ENCODE measurements at regions not wholly inside any gene's neighbourhood (a gene's known extent, or its start where the extent isn't known, plus 50 kb on each side); places are given as distances from the start of the nearest gene placed in this dataset.

GRCh38 chr11:28956446-28956845, 848.3 kb downstream of the METTL15 start:
- TF ChIP-seq, protein P1, sequence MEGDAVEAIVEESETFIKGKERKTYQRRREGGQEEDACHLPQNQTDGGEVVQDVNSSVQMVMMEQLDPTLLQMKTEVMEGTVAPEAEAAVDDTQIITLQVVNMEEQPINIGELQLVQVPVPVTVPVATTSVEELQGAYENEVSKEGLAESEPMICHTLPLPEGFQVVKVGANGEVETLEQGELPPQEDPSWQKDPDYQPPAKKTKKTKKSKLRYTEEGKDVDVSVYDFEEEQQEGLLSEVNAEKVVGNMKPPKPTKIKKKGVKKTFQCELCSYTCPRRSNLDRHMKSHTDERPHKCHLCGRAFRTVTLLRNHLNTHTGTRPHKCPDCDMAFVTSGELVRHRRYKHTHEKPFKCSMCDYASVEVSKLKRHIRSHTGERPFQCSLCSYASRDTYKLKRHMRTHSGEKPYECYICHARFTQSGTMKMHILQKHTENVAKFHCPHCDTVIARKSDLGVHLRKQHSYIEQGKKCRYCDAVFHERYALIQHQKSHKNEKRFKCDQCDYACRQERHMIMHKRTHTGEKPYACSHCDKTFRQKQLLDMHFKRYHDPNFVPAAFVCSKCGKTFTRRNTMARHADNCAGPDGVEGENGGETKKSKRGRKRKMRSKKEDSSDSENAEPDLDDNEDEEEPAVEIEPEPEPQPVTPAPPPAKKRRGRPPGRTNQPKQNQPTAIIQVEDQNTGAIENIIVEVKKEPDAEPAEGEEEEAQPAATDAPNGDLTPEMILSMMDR (IDR thresholded peaks at IDR 0.05; ENCODE audit: unreplicated experiment) = no peak
- peaks cover 9% of the 10 kb centered on the region for H3K4me1 Mint-ChIP-seq (ENCODE audit: low read depth, unreplicated experiment)
- no peaks in the 10 kb centered on the region for H3K9me3 Mint-ChIP-seq (ENCODE audit: low read depth, unreplicated experiment)
- intact Hi-C loops (cut with micrococcal nuclease; ENCODE audit: unreplicated experiment) = no loop called here
- H3K4me3 Mint-ChIP-seq (ENCODE audit: low read depth, unreplicated experiment) = no peak overlapping the region
- DNase-seq = no peak
- no peaks in the 10 kb centered on the region for H3K27me3 Mint-ChIP-seq (ENCODE audit: unreplicated experiment)
- no peaks in the 10 kb centered on the region for H3K36me3 Mint-ChIP-seq (ENCODE audit: insufficient read depth, unreplicated experiment)
- BruUV-seq (replicated peaks) = no TSS peak
- CTCF ChIA-PET = no interaction called here
- H3K27ac Mint-ChIP-seq (ENCODE audit: unreplicated experiment) = no peak overlapping the region

- intact Hi-C loops (cut with micrococcal nuclease; ENCODE audit: unreplicated experiment) = no loop called here
- no peak overlapping the region for H3K4me3 Mint-ChIP-seq (ENCODE audit: low read depth, unreplicated experiment)
- TF ChIP-seq, protein P1 (IDR thresholded peaks at IDR 0.05; ENCODE audit: unreplicated experiment) = no peak
- CTCF ChIA-PET = no interaction called here
- DNase-seq = no peak
- no TSS peak for BruUV-seq (replicated peaks)
- H3K27ac Mint-ChIP-seq (ENCODE audit: unreplicated experiment) = no peak overlapping the region
- H3K36me3 Mint-ChIP-seq (ENCODE audit: insufficient read depth, unreplicated experiment) = no peaks in the 10 kb centered on the region
- no peaks in the 10 kb centered on the region for H3K9me3 Mint-ChIP-seq (ENCODE audit: low read depth, unreplicated experiment)
- no peaks in the 10 kb centered on the region for H3K4me1 Mint-ChIP-seq (ENCODE audit: low read depth, unreplicated experiment)
- H3K27me3 Mint-ChIP-seq (ENCODE audit: unreplicated experiment) = no peaks in the 10 kb centered on the region
These were observed 843.0 kb downstream of the METTL15 start for GRCh38 chr11:28951191-28951590.

DNA sequence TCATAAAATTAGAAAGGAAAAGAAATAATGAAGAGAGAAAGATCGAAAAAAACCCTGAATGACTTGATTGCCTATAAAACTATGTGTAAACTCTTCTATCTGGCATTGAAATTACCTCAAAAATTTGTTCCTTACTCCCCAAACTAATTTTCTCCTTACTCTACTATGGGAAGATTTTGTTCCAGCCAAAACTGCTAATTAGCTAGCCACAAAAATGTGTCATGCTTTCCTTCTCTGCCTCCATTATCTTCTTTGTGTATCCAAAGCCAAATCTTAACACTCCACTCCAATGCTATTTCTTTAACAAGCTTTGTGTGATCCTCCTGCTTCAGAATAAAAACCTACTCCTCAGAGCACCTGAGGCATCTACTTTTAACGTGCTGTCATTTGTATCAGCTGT, 831.2 kb downstream of the METTL15 start:
- intact Hi-C loops (cut with micrococcal nuclease; ENCODE audit: unreplicated experiment) = no loop called here
- no TSS peak for BruUV-seq (replicated peaks)
- Mint-ChIP-seq H3K27ac (ENCODE audit: unreplicated experiment) (no peak overlapping the region), H3K36me3 (ENCODE audit: insufficient read depth, unreplicated experiment) (no peaks in the 10 kb centered on the region), H3K9me3 (ENCODE audit: low read depth, unreplicated experiment) (no peaks in the 10 kb centered on the region), H3K27me3 (ENCODE audit: unreplicated experiment) (no peaks in the 10 kb centered on the region), H3K4me1 (ENCODE audit: low read depth, unreplicated experiment) (peaks cover 8% of the 10 kb centered on the region), H3K4me3 (ENCODE audit: low read depth, unreplicated experiment) (no peak overlapping the region)
- CTCF ChIA-PET = no interaction called here
- TF ChIP-seq, protein P1 (IDR thresholded peaks at IDR 0.05; ENCODE audit: unreplicated experiment) = no peak
- DNase-seq = no peak

DNA sequence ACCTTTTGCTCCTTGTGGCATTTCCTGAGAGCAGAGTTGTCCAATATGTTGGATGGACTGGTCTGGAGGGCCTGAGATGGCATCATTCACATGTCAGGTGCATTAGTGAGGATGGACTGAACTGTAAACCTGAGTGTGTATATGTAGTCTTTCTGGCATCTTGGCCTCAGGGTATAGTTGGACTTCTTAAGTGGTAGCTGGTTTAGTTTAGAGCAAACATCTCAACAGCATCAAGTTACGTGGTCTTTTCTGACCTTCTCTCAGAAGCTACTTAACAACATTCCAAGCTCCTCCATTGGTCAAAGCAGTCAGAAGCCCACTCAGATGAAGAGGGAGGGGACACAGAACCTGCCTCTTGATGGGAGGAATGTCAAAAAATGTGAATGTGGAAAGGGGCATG, 829.9 kb downstream of the METTL15 start:
- intact Hi-C loops (cut with micrococcal nuclease; ENCODE audit: unreplicated experiment) = no loop called here
- H3K27me3 Mint-ChIP-seq (ENCODE audit: unreplicated experiment) = no peaks in the 10 kb centered on the region
- no peaks in the 10 kb centered on the region for H3K36me3 Mint-ChIP-seq (ENCODE audit: insufficient read depth, unreplicated experiment)
- H3K27ac Mint-ChIP-seq (ENCODE audit: unreplicated experiment) = no peak overlapping the region
- DNase-seq = no peak
- TF ChIP-seq, protein P1 (IDR thresholded peaks at IDR 0.05; ENCODE audit: unreplicated experiment) = no peak
- no peaks in the 10 kb centered on the region for H3K9me3 Mint-ChIP-seq (ENCODE audit: low read depth, unreplicated experiment)
- CTCF ChIA-PET = no interaction called here
- H3K4me3 Mint-ChIP-seq (ENCODE audit: low read depth, unreplicated experiment) = no peak overlapping the region
- BruUV-seq (replicated peaks) = no TSS peak
- peaks cover 10% of the 10 kb centered on the region for H3K4me1 Mint-ChIP-seq (ENCODE audit: low read depth, unreplicated experiment)

Measured in Calu3 (cell line).